ENCODE measurements at regions not wholly inside any gene's neighbourhood (a gene's known extent, or its start where the extent isn't known, plus 50 kb on each side); places are given as distances from the start of the nearest gene placed in this dataset.

GRCh38 chr5:158074992-158075769 lies 216.2 kb upstream of the CLINT1 start:
- H3K9me2 ChIP-seq (replicated peaks; ENCODE audit: low read length), result no peaks in the 10 kb centered on the region
- peak overlapping the region; percentile 80 for H2AFZ ChIP-seq (ENCODE audit: low read length)
- peak; percentile 97 for ATAC-seq
- no peaks in the 10 kb centered on the region for H3K9me3 ChIP-seq (ENCODE audit: low read length)
- peak overlapping the region; percentile 55 for H3K4me3 ChIP-seq (ENCODE audit: low read length)
- no peak overlapping the region for H3K27ac ChIP-seq (ENCODE audit: low read length)
- TF ChIP-seq EZH2 (IDR thresholded peaks at IDR 0.05; ENCODE audit: low read length, unreplicated experiment) (peak; percentile 51), EZH2phosphoT487 (IDR thresholded peaks at IDR 0.05; ENCODE audit: borderline replicate concordance, low read length) (peak; percentile 27; the same call in 1 of the 2 replicates), CTCF (conservative IDR thresholded peaks at IDR 0.05; ENCODE audit: low read depth, low read length) (peak; percentile 98)
- peaks cover 5% of the 10 kb centered on the region for H3K4me1 ChIP-seq (ENCODE audit: insufficient read depth, low read length)
- BruUV-seq (replicated peaks), result no TSS peak
- intact Hi-C loops (cut with micrococcal nuclease), result loop anchor here (2.0 to 5.0 kb wide), 4 partner anchors 102 to 1057 kb away; no protein-coding TSS in a partner anchor
- H3K9ac ChIP-seq (ENCODE audit: low read length), result no peak overlapping the region
- H3K36me3 ChIP-seq (ENCODE audit: low read depth, low read length), result no peaks in the 10 kb centered on the region
- H3K27me3 ChIP-seq (ENCODE audit: low read length), result peaks cover 47% of the 10 kb centered on the region
- H3K79me2 ChIP-seq (ENCODE audit: low read length), result no peaks in the 10 kb centered on the region
- ChIA-PET CTCF (interaction anchor here (0.5 to 1.4 kb wide), 26 partner anchors 9 to 1051 kb away, joined by 3 to 11 read pairs (median 4); partner anchors contain the start of gene CLINT1), POLR2A (ENCODE audit: unreplicated experiment) (interaction anchor here (0.7 kb wide), 1 partner anchor 331 kb away, joined by 5 read pairs; no protein-coding TSS in a partner anchor)
- no peaks in the 10 kb centered on the region for H4K20me1 ChIP-seq (ENCODE audit: low read length)
- DNase-seq, result peak; percentile 86
- H3F3A ChIP-seq (ENCODE audit: low read length, unreplicated experiment), result no peaks in the 10 kb centered on the region
- H3K4me2 ChIP-seq (ENCODE audit: low read length), result peak overlapping the region; percentile 78

DNA sequence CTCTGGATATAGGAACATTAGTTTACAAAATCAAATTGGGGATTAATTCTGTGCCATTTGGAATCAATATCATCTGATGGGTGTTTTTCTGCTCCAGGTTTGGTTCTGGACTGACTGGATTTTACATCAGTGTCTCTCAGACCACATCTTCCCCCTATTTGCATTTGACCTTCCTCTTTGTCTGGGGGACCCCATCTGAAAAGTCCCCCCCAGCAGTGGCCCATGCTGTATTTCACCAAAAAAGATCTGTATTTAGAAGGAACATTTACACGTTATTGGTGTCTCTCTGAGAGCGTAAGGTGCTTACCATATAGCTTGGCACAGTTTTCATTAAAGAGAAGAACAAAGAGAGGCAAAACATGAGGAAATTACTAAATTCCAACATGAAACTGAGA lies 215.6 kb upstream of the CLINT1 start:
- no peaks in the 10 kb centered on the region for H3K36me3 ChIP-seq (ENCODE audit: low read depth, low read length)
- TF ChIP-seq EZH2 (IDR thresholded peaks at IDR 0.05; ENCODE audit: low read length, unreplicated experiment), result no peak
- TF ChIP-seq EZH2phosphoT487 (IDR thresholded peaks at IDR 0.05; ENCODE audit: borderline replicate concordance, low read length), result no peak
- TF ChIP-seq CTCF (conservative IDR thresholded peaks at IDR 0.05; ENCODE audit: low read depth, low read length), result no peak
- ChIA-PET CTCF (interaction anchor here (0.5 to 1.4 kb wide), 23 partner anchors 9 to 1051 kb away, joined by 3 to 11 read pairs (median 5); no protein-coding TSS in a partner anchor), POLR2A (ENCODE audit: unreplicated experiment) (interaction anchor here (0.7 kb wide), 1 partner anchor 332 kb away, joined by 5 read pairs; no protein-coding TSS in a partner anchor)
- H3F3A ChIP-seq (ENCODE audit: low read length, unreplicated experiment), result no peaks in the 10 kb centered on the region
- peaks cover 50% of the 10 kb centered on the region for H3K27me3 ChIP-seq (ENCODE audit: low read length)
- H3K4me1 ChIP-seq (ENCODE audit: insufficient read depth, low read length), result peaks cover 5% of the 10 kb centered on the region
- DNase-seq, result no peak
- H3K79me2 ChIP-seq (ENCODE audit: low read length), result no peaks in the 10 kb centered on the region
- intact Hi-C loops (cut with micrococcal nuclease), result loop anchor here (2.0 kb wide), 2 partner anchors 102 to 620 kb away; no protein-coding TSS in a partner anchor
- no peak overlapping the region for H3K4me3 ChIP-seq (ENCODE audit: low read length)
- no peaks in the 10 kb centered on the region for H4K20me1 ChIP-seq (ENCODE audit: low read length)
- H2AFZ ChIP-seq (ENCODE audit: low read length), result no peak overlapping the region
- H3K9ac ChIP-seq (ENCODE audit: low read length), result no peak overlapping the region
- no TSS peak for BruUV-seq (replicated peaks)
- no peaks in the 10 kb centered on the region for H3K9me2 ChIP-seq (replicated peaks; ENCODE audit: low read length)
- H3K4me2 ChIP-seq (ENCODE audit: low read length), result no peak overlapping the region
- H3K9me3 ChIP-seq (ENCODE audit: low read length), result no peaks in the 10 kb centered on the region
- no peak overlapping the region for H3K27ac ChIP-seq (ENCODE audit: low read length)
- ATAC-seq, result no peak

- no TSS peak for BruUV-seq (replicated peaks)
- Histone ChIP-seq H3K4me3 (ENCODE audit: low read length) (no peak overlapping the region), H3K9me3 (ENCODE audit: low read length) (no peaks in the 10 kb centered on the region), H3K4me2 (ENCODE audit: low read length) (no peak overlapping the region), H3K4me1 (ENCODE audit: insufficient read depth, low read length) (peaks cover 5% of the 10 kb centered on the region), H2AFZ (ENCODE audit: low read length) (no peak overlapping the region), H3K9ac (ENCODE audit: low read length) (no peak overlapping the region), H3K27ac (ENCODE audit: low read length) (no peak overlapping the region), H3K36me3 (ENCODE audit: low read depth, low read length) (no peaks in the 10 kb centered on the region), H4K20me1 (ENCODE audit: low read length) (no peaks in the 10 kb centered on the region), H3K27me3 (ENCODE audit: low read length) (peaks cover 53% of the 10 kb centered on the region), H3F3A (ENCODE audit: low read length, unreplicated experiment) (no peaks in the 10 kb centered on the region), H3K79me2 (ENCODE audit: low read length) (no peaks in the 10 kb centered on the region), H3K9me2 (replicated peaks; ENCODE audit: low read length) (no peaks in the 10 kb centered on the region)
- POLR2A ChIA-PET (ENCODE audit: unreplicated experiment), result no interaction called here
- ATAC-seq (no peak), DNase-seq (no peak)
- CTCF ChIA-PET, result interaction anchor here (0.6 kb wide), 1 partner anchor 56 kb away, joined by 4 read pairs; no protein-coding TSS in a partner anchor
- TF ChIP-seq EZH2 (IDR thresholded peaks at IDR 0.05; ENCODE audit: low read length, unreplicated experiment) (no peak), EZH2phosphoT487 (IDR thresholded peaks at IDR 0.05; ENCODE audit: borderline replicate concordance, low read length) (no peak), CTCF (conservative IDR thresholded peaks at IDR 0.05; ENCODE audit: low read depth, low read length) (no peak)
- intact Hi-C loops (cut with micrococcal nuclease), result no loop called here
Observed at GRCh38 chr5:158070859-158071258, 211.9 kb upstream of the CLINT1 start.

Data from PC-3 (cell line).